T47D (cell line): ENCODE measurements at regions not wholly inside any gene's neighbourhood (a gene's known extent, or its start where the extent isn't known, plus 50 kb on each side); places are given as distances from the start of the nearest gene placed in this dataset.
"Not testable (repeated sequence)": the region's sequence is repeated elsewhere in the genome, so short reads cannot be mapped to it uniquely, and the experiment has no call there.

ENCODE experiments used
- DNase-seq, 2 experiments: peaks; one replicate each; pipeline versions ENCODE4 v3.0.0 to v3.0.0-alpha.2; 2011 to 2012; ENCODE audit warnings: low read depth in 1 of 2, low spot score in 1 of 2
- JUND ChIP-seq: IDR thresholded peaks from 2 replicates; pipeline ENCODE4 v1.6.1; 2012; ENCODE audit warnings: low read depth
- in situ Hi-C: cut with HindIII; loops from 2 replicates; pipeline ENCODE4 v1.10.0; 2016; ENCODE audit warnings: low sequenced_read_pairs, low pct_unique_long_range_greater_than_20kb

DNA sequence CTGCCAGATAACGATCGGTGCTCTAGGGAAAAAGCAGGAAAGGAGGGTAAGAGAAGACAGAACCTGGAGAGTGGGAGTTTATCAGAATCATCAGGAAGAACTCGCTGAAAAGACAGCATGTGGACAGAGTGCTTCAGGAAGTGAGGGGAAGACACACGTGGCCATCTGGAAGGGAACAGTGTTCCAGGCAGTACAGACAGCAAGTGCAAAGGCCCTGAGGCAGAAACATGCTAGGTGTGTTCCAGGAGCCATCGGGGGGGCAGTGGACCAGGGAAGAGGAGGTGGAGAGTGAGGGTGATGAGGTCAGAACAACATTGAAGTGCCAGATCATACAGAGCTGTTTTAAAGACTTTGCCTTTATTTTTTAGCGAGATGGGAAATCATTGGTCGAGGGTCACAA lies 354.3 kb upstream of the CNR1 start:
- no peak for DNase-seq
- no peak for TF ChIP-seq JUND
- in situ Hi-C loops, result no loop called here

DNA sequence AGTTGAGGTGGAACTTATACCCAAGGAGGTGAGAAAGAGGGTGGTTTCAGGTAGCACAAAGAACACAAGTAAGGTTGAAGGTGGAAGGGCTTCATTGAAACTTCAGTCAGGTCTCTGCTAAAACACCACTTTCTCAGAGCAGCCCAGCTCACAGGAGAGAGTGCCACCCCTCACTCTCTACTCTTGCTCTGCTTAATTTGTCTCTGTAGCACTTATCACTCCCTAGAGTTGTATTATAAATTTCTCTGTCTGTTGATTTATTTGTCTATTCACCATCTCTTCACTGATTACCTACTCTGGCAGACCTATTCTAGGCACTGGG lies 353.8 kb upstream of the CNR1 start:
- TF ChIP-seq JUND, result no peak
- in situ Hi-C loops, result no loop called here
- DNase-seq, result no peak

DNA sequence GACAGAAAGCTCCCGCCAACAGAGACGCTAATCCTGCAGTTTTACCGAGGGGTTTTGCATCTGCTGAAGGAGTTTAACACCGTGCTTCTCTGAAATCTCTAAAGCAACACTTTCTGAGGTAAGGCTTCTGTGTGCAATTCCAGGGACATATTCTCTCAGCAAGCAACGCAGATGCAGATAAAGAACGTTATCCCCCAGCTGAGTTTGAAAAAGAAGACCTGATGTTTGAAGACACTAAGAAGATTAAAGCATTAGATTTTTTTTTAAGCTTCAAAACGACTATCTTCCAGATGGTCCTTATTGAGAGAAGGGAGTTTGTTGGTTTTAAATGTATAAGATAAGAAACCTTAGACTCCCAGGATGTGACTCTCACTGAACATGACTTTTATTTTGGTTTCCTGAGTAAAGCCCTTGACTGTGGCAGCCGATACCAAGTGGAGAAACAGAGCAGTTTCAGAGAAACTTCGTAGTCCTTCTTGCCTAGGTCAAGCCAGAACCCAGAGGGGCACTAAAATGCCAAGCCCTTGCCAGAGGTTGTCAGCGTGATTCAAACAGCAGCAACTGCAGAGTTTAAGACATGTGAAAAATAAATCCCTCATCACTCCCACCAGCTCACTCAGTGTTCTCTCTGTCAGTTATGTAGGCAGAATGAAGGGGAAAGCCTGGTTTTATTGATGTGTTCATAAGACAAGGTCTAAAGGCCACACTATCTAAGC lies 353.3 kb upstream of the CNR1 start:
- TF ChIP-seq JUND, result no peak
- in situ Hi-C loops, result no loop called here
- no peak for DNase-seq

DNA sequence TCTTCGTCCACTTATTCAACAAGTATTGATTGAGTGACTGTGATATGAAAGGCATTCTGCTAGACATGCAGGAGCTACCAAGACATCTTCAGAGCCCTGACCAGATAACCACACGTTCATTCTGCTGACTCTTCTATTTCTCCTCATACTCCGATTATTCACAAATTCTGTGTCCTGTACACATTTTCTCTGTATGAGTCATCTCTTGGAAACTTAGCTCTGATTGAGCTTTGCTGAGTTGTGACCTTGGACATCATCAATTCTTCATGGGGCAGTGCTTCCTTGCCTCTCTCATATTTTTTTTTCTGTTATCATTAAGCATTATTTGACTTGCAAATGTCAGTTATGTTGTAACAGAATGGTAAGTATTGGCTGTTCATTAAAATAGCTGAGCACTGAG lies 351.6 kb upstream of the CNR1 start:
- no peak for TF ChIP-seq JUND
- in situ Hi-C loops, result no loop called here
- no peak for DNase-seq

- TF ChIP-seq JUND, result no peak
- DNase-seq, result no peak
- in situ Hi-C loops, result no loop called here
These were observed 347.8 kb upstream of the CNR1 start for GRCh38 chr6:88513920-88514319.

DNA sequence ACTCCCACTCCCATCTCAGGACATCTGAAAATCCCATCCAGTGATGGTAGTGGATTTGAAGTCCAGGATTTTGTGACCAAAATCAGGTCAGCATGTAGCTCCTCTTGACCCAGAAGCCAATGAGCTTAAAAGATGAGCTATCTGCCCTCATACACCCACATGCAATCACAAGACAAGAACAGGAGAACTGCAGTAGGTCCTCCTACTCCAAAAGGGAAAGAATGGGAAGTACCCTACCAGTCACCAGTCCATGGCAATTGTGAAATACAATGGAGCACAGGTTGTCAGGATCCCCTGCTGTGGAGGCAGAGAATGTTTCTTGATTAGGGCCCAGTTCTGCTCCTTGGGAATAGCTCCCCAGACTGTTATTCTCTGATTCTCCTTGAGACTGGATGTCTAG lies 347.3 kb upstream of the CNR1 start:
- no peak for DNase-seq
- no peak for TF ChIP-seq JUND
- in situ Hi-C loops, result no loop called here

DNA sequence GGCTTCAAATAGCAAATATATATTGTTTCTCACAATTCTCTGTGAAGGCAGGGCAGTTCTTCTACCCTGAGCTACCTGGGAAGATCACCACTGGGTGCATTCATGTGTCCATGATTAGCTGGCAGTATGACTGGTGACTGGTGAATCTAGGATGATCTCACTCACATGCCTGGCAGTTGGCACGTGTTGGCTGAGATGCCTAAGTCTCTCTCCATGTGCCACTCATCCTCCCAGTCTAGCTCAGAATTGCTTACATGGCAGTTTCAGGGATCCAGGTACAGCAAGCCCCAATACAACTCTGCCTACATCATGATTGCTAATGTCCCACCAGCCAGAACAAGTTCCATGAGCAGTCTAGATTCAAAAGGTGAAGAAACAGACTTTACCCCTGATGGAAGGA lies 346.8 kb upstream of the CNR1 start:
- no peak for TF ChIP-seq JUND
- in situ Hi-C loops, result no loop called here

GRCh38 chr6:88502391-88502790 lies 336.2 kb upstream of the CNR1 start:
- no peak for TF ChIP-seq JUND
- in situ Hi-C loops, result no loop called here
- no peak for DNase-seq

More for the DNA sequence above, 346.8 kb upstream of the CNR1 start:
- no peak for DNase-seq

GRCh38 chr6:88499845-88500699 lies 333.9 kb upstream of the CNR1 start:
- in situ Hi-C loops, result no loop called here
- DNase-seq, result no peak
- no peak for TF ChIP-seq JUND

DNA sequence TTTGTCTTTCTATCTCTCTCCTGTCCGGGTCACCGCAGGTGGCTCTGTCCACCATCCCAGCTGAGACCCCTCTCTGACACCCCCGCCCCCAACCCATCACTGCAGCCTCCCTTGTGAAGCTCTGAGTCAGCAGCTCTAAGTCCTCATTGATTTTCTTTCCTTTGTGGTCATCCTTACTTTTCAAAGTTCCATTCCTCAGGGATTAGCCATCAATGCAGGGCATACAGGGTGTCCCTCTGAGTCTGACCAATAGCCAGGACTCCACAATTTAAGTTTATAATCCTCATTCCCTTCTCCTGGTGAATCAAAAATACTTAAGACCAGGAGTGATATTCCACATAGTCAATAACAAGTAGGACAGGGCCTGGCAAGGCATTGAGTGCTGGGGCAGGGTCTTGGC lies 333.3 kb upstream of the CNR1 start:
- no peak for TF ChIP-seq JUND
- in situ Hi-C loops, result no loop called here
- no peak for DNase-seq

DNA sequence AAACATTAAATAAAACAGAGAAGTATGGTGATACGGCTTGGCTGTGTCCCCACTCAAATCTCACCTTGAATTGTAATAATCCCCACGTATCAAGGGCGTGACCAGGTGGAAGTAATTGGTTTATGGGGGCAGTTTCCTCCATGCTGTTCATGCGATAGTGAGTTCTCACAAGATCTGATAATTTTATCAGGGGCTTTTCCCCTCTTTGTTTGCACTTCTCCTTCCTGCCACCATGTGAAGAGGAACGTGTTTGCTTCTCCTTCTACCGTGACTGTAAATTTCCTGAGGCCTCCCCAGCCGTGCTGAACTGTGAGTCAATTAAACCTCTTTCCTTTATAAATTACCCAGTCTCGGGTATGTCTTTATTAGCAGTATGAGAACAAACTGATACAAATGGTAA lies 331.3 kb upstream of the CNR1 start:
- in situ Hi-C loops, DNase-seq: not testable (repeated sequence)

- no peak for DNase-seq
- in situ Hi-C loops, result no loop called here
- no peak for TF ChIP-seq JUND
These were observed 328.4 kb upstream of the CNR1 start for GRCh38 chr6:88494401-88495140.

DNA sequence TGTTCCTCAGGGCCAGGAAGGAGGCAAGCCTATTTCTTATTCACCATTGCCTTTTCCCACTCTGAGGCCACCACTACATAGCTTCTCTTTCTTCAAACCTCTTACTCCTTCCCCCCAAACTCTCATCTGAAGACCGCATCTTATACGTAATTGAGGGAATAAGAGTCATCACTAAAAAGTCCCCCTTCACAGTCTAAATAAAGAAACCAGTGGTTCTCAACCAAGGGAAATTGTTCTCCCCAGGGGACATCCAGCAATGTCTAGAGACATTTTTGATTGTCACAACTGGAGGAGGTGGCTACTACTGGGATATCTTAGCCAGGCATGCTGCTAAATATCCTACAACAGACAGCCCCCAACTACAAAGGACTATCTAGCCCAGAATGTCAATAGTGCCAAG lies 327.6 kb upstream of the CNR1 start:
- no peak for TF ChIP-seq JUND
- in situ Hi-C loops, result no loop called here
- DNase-seq, result no peak

DNA sequence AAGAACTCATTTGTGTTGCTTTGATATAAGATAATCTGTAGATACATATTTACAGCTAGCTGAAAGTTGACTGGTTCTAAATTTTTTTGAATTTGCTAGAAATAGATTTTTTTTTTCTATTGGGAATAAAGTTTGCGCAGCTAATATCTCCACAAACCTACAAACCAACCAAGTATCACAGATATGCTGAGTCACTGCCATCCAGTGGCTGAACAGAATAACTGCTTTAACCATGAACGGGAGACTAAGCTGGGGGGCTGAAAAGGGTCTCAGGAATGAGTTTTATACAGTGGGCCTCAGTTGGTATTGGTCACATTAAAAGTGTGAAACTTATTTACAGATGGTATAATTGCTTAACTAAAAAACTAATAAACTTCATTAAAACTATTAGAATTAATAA lies 326.7 kb upstream of the CNR1 start:
- in situ Hi-C loops, result no loop called here
- TF ChIP-seq JUND, result no peak
- peak; percentile 18 to 28 for DNase-seq
